Upper lobe of left lung (tissue), 4 donors: ENCODE measurements at regions not wholly inside any gene's neighbourhood (a gene's known extent, or its start where the extent isn't known, plus 50 kb on each side); places are given as distances from the start of the nearest gene placed in this dataset.

ENCODE experiments used
- EP300 ChIP-seq, 4 donors: sonication (generic); formaldehyde crosslinking; IDR thresholded peaks; one replicate each; pipeline ENCODE4 v1.5.1; 2017; ENCODE audit warnings: antibody characterized with exemption in 4 of 4, control low read depth in 2 of 4
- TF ChIP-seq, protein P1 (sequence below), 6 experiments: fragments of 450-650 bp in 4 of 6; fragments of 200-600 bp in 2 of 6; sonication (generic) in 2 of 6; IDR thresholded peaks; one replicate each; pipeline ENCODE4 v1.5.1; 2016 to 2019; ENCODE audit warnings: antibody characterized with exemption in 6 of 6

DNA sequence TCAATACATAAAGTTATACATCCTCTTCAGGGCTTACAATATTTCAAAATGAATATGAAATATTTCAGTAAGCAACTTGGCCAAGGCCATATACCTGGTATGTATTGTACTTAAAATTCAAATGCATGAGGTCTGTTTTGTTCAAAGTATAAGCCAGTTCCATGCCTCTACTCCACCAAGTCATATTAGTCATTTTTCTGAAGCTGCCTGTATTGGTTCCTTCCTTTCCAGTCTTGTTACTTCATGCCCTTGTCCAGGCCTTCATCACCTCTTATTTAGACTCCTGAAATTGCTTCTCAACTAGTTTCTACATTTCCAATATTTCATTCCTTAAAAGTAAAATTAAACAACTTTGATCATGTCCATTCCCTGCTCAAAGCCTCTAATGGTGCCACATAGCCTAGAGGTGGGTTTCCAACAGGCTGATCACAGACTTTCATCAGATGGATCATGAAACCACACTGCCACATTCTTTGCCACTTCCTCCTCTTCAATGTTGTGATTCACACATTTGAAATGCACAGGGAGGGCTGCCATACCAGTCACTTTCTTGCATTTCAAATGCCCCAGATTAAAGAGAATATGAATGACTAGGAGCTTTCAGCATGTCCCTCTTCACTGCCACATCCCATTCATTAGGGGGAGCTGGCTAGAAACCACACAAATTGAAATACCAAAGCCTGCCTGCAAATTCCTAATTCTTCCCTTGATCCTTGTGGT is 424.1 kb upstream of the DACH1 start:
- no peak for TF ChIP-seq EP300 (IDR thresholded peaks at IDR 0.05)
- TF ChIP-seq, protein P1, sequence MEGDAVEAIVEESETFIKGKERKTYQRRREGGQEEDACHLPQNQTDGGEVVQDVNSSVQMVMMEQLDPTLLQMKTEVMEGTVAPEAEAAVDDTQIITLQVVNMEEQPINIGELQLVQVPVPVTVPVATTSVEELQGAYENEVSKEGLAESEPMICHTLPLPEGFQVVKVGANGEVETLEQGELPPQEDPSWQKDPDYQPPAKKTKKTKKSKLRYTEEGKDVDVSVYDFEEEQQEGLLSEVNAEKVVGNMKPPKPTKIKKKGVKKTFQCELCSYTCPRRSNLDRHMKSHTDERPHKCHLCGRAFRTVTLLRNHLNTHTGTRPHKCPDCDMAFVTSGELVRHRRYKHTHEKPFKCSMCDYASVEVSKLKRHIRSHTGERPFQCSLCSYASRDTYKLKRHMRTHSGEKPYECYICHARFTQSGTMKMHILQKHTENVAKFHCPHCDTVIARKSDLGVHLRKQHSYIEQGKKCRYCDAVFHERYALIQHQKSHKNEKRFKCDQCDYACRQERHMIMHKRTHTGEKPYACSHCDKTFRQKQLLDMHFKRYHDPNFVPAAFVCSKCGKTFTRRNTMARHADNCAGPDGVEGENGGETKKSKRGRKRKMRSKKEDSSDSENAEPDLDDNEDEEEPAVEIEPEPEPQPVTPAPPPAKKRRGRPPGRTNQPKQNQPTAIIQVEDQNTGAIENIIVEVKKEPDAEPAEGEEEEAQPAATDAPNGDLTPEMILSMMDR (IDR thresholded peaks at IDR 0.05), result no peak
